LHCN-M2 (cell line): ENCODE measurements at regions not wholly inside any gene's neighbourhood (a gene's known extent, or its start where the extent isn't known, plus 50 kb on each side); places are given as distances from the start of the nearest gene placed in this dataset.

ENCODE experiments used
- DNase-seq: peaks from one replicate; pipeline ENCODE4 v3.0.0-alpha.2; 2012; ENCODE audit warnings: low read depth

GRCh38 chr9:118503236-118503635 lies 799.0 kb downstream of the TLR4 start:
- DNase-seq: no peak

GRCh38 chr9:118510711-118511110 lies 806.5 kb downstream of the TLR4 start:
- DNase-seq: no peak

- DNase-seq: no peak
Observed at GRCh38 chr9:118515947-118516346, 811.7 kb downstream of the TLR4 start.

- DNase-seq: no peak
Observed at GRCh38 chr9:118521261-118521660, 817.1 kb downstream of the TLR4 start.

GRCh38 chr9:118522093-118523028 lies 818.2 kb downstream of the TLR4 start:
- DNase-seq: peak; percentile 69

- no peak for DNase-seq
Observed at GRCh38 chr9:118527261-118527660, 823.1 kb downstream of the TLR4 start.

GRCh38 chr9:118529210-118529609 lies 825.0 kb downstream of the TLR4 start:
- DNase-seq: peak; percentile 79

- no peak for DNase-seq
Observed at GRCh38 chr9:118529624-118530214, 825.5 kb downstream of the TLR4 start.

GRCh38 chr9:118532592-118532991 lies 828.4 kb downstream of the TLR4 start:
- no peak for DNase-seq

- peak; percentile 47 for DNase-seq
Observed at GRCh38 chr9:118533101-118533500, 828.9 kb downstream of the TLR4 start.

- no peak for DNase-seq
Observed at GRCh38 chr9:118533850-118534249, 829.6 kb downstream of the TLR4 start.

- DNase-seq: no peak
Observed at GRCh38 chr9:118536153-118536552, 832.0 kb downstream of the TLR4 start.

- no peak for DNase-seq
Observed at GRCh38 chr9:118538959-118539358, 830.3 kb downstream of the BRINP1 start.

- no peak for DNase-seq
Observed at GRCh38 chr9:118553465-118553864, 815.8 kb downstream of the BRINP1 start.

- DNase-seq: no peak
Observed at GRCh38 chr9:118554987-118555386, 814.2 kb downstream of the BRINP1 start.

- no peak for DNase-seq
Observed at GRCh38 chr9:118558026-118558425, 811.2 kb downstream of the BRINP1 start.

GRCh38 chr9:118558891-118559290 lies 810.3 kb downstream of the BRINP1 start:
- DNase-seq: no peak

GRCh38 chr9:118561051-118561450 lies 808.2 kb downstream of the BRINP1 start:
- peak; percentile 22 for DNase-seq

GRCh38 chr9:118563677-118564076 lies 805.6 kb downstream of the BRINP1 start:
- DNase-seq: no peak

GRCh38 chr9:118567861-118568260 lies 801.4 kb downstream of the BRINP1 start:
- peak; percentile 26 for DNase-seq

GRCh38 chr9:118568704-118569103 lies 800.5 kb downstream of the BRINP1 start:
- no peak for DNase-seq

GRCh38 chr9:118569148-118569547 lies 800.1 kb downstream of the BRINP1 start:
- no peak for DNase-seq

- no peak for DNase-seq
Observed at GRCh38 chr9:118570066-118570465, 799.2 kb downstream of the BRINP1 start.
